ENCODE measurements at regions not wholly inside any gene's neighbourhood (a gene's known extent, or its start where the extent isn't known, plus 50 kb on each side); places are given as distances from the start of the nearest gene placed in this dataset.

- H3K27me3 ChIP-seq (ENCODE audit: insufficient read depth, low read length, poor library complexity, severe bottlenecking): no peaks in the 10 kb centered on the region
- no peak for DNase-seq
- H3K9me3 ChIP-seq (ENCODE audit: low read length): no peaks in the 10 kb centered on the region
- no peaks in the 10 kb centered on the region for H3K36me3 ChIP-seq (ENCODE audit: insufficient read depth, low read length)
- CTCF ChIA-PET: interaction anchor here (1.2 to 1.4 kb wide), 2 partner anchors 19 to 28 kb away, joined by 3 read pairs; no protein-coding TSS in a partner anchor
- Mint-ChIP-seq H3K27me3 (peaks cover 5 to 15% of the 10 kb centered on the region in 2 donors), H3K4me1 (no peaks in the 10 kb centered on the region), H3K27ac (peak overlapping the region in 1 of 8 donors; percentile 8), H3K36me3 (no peaks in the 10 kb centered on the region), H3K9me3 (no peaks in the 10 kb centered on the region), H3K4me3 (no peak overlapping the region)
- no peak overlapping the region for H3K27ac ChIP-seq (ENCODE audit: low read depth, low read length)
- POLR2A ChIA-PET: no interaction called here
- no peaks in the 10 kb centered on the region for H3K4me1 ChIP-seq (ENCODE audit: insufficient read depth, low read length)
- H3K4me3 ChIP-seq (ENCODE audit: low read length): no peak overlapping the region
Observed at GRCh38 chr14:34303811-34304210, 158.2 kb downstream of the SPTSSA start.

GRCh38 chr14:34302654-34303053 is 159.4 kb downstream of the SPTSSA start:
- Histone ChIP-seq H3K4me3 (ENCODE audit: low read length) (no peak overlapping the region), H3K27me3 (ENCODE audit: insufficient read depth, low read length, poor library complexity, severe bottlenecking) (no peaks in the 10 kb centered on the region), H3K4me1 (ENCODE audit: insufficient read depth, low read length) (no peaks in the 10 kb centered on the region), H3K36me3 (ENCODE audit: insufficient read depth, low read length) (no peaks in the 10 kb centered on the region), H3K27ac (ENCODE audit: low read depth, low read length) (no peak overlapping the region), H3K9me3 (ENCODE audit: low read length) (no peaks in the 10 kb centered on the region)
- Mint-ChIP-seq H3K36me3 (no peaks in the 10 kb centered on the region), H3K9me3 (no peaks in the 10 kb centered on the region), H3K27ac (no peak overlapping the region), H3K4me3 (no peak overlapping the region), H3K27me3 (peaks cover 8 to 15% of the 10 kb centered on the region in 2 donors), H3K4me1 (no peaks in the 10 kb centered on the region)
- ChIA-PET POLR2A (no interaction called here), CTCF (no interaction called here)
- DNase-seq: no peak

GRCh38 chr14:34300882-34301734 is 160.9 kb downstream of the SPTSSA start:
- Histone ChIP-seq H3K27ac (ENCODE audit: low read depth, low read length) (no peak overlapping the region), H3K4me3 (ENCODE audit: low read length) (no peak overlapping the region), H3K4me1 (ENCODE audit: insufficient read depth, low read length) (no peaks in the 10 kb centered on the region), H3K27me3 (ENCODE audit: insufficient read depth, low read length, poor library complexity, severe bottlenecking) (no peaks in the 10 kb centered on the region), H3K36me3 (ENCODE audit: insufficient read depth, low read length) (no peaks in the 10 kb centered on the region), H3K9me3 (ENCODE audit: low read length) (no peaks in the 10 kb centered on the region)
- H3K4me1 Mint-ChIP-seq: no peaks in the 10 kb centered on the region
- no peaks in the 10 kb centered on the region for H3K9me3 Mint-ChIP-seq
- no peak overlapping the region for H3K27ac Mint-ChIP-seq
- H3K4me3 Mint-ChIP-seq: no peak overlapping the region
- DNase-seq: no peak
- H3K36me3 Mint-ChIP-seq: no peaks in the 10 kb centered on the region
- H3K27me3 Mint-ChIP-seq: peaks cover 9 to 15% of the 10 kb centered on the region in 2 donors
- ChIA-PET POLR2A (no interaction called here), CTCF (interaction anchor here (1.5 kb wide), 1 partner anchor 31 kb away, joined by 3 read pairs; no protein-coding TSS in a partner anchor)

DNA sequence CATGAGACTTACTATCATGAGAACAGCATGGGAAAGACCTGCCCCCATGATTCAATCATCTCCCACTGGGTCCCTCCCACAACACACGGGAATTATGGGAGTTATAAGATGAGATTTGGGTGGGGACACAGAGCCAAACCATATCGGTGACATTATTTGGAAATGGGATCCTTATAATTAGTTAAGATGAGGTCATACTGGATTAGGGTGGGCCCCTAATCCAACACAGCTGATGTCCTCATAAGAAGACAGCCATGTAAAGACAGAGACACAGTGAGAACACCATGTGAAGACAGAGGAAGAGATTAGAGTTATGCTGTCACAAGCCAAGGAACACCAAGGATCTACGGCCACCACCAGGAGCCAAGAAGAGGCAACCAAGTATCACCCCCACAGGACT is 161.7 kb downstream of the SPTSSA start:
- no peaks in the 10 kb centered on the region for H3K4me1 Mint-ChIP-seq
- CTCF ChIA-PET: interaction anchor here (1.5 kb wide), 1 partner anchor 31 kb away, joined by 3 read pairs; no protein-coding TSS in a partner anchor
- Histone ChIP-seq H3K27me3 (ENCODE audit: insufficient read depth, low read length, poor library complexity, severe bottlenecking) (no peaks in the 10 kb centered on the region), H3K9me3 (ENCODE audit: low read length) (no peaks in the 10 kb centered on the region), H3K4me1 (ENCODE audit: insufficient read depth, low read length) (no peaks in the 10 kb centered on the region), H3K36me3 (ENCODE audit: insufficient read depth, low read length) (no peaks in the 10 kb centered on the region), H3K4me3 (ENCODE audit: low read length) (no peak overlapping the region), H3K27ac (ENCODE audit: low read depth, low read length) (no peak overlapping the region)
- H3K36me3 Mint-ChIP-seq: no peaks in the 10 kb centered on the region
- H3K9me3 Mint-ChIP-seq: no peaks in the 10 kb centered on the region
- H3K27me3 Mint-ChIP-seq: peaks cover 9 to 10% of the 10 kb centered on the region in 2 donors
- DNase-seq: no peak
- H3K4me3 Mint-ChIP-seq: no peak overlapping the region
- POLR2A ChIA-PET: no interaction called here
- no peak overlapping the region for H3K27ac Mint-ChIP-seq

- Mint-ChIP-seq H3K27ac (no peak overlapping the region), H3K27me3 (peaks cover 4 to 6% of the 10 kb centered on the region in 2 donors), H3K4me1 (no peaks in the 10 kb centered on the region), H3K9me3 (no peaks in the 10 kb centered on the region), H3K4me3 (no peak overlapping the region), H3K36me3 (no peaks in the 10 kb centered on the region)
- DNase-seq: no peak
- Histone ChIP-seq H3K27ac (ENCODE audit: low read depth, low read length) (no peak overlapping the region), H3K27me3 (ENCODE audit: insufficient read depth, low read length, poor library complexity, severe bottlenecking) (no peaks in the 10 kb centered on the region), H3K4me3 (ENCODE audit: low read length) (no peak overlapping the region), H3K4me1 (ENCODE audit: insufficient read depth, low read length) (no peaks in the 10 kb centered on the region), H3K9me3 (ENCODE audit: low read length) (no peaks in the 10 kb centered on the region), H3K36me3 (ENCODE audit: insufficient read depth, low read length) (no peaks in the 10 kb centered on the region)
- CTCF ChIA-PET: no interaction called here
- POLR2A ChIA-PET: no interaction called here
Observed at GRCh38 chr14:34299360-34299759, 162.7 kb downstream of the SPTSSA start.

- peaks cover 8 to 9% of the 10 kb centered on the region in 2 donors for H3K27me3 Mint-ChIP-seq
- H3K27ac ChIP-seq (ENCODE audit: low read depth, low read length): no peak overlapping the region
- no peak overlapping the region for H3K4me3 Mint-ChIP-seq
- H3K4me1 Mint-ChIP-seq: no peaks in the 10 kb centered on the region
- H3K36me3 ChIP-seq (ENCODE audit: insufficient read depth, low read length): no peaks in the 10 kb centered on the region
- no peaks in the 10 kb centered on the region for H3K9me3 Mint-ChIP-seq
- H3K9me3 ChIP-seq (ENCODE audit: low read length): no peaks in the 10 kb centered on the region
- POLR2A ChIA-PET: no interaction called here
- CTCF ChIA-PET: no interaction called here
- no peak overlapping the region for H3K27ac Mint-ChIP-seq
- no peaks in the 10 kb centered on the region for H3K4me1 ChIP-seq (ENCODE audit: insufficient read depth, low read length)
- H3K36me3 Mint-ChIP-seq: no peaks in the 10 kb centered on the region
- H3K4me3 ChIP-seq (ENCODE audit: low read length): no peak overlapping the region
- no peaks in the 10 kb centered on the region for H3K27me3 ChIP-seq (ENCODE audit: insufficient read depth, low read length, poor library complexity, severe bottlenecking)
- DNase-seq: no peak
Observed at GRCh38 chr14:34297786-34298520, 164.1 kb downstream of the SPTSSA start.

GRCh38 chr14:34283590-34283989 is 178.4 kb downstream of the SPTSSA start:
- POLR2A ChIA-PET: no interaction called here
- H3K36me3 Mint-ChIP-seq: no peaks in the 10 kb centered on the region

GRCh38 chr14:34277191-34277590 is 184.8 kb downstream of the SPTSSA start:
- H3K4me3 ChIP-seq (ENCODE audit: low read length): no peak overlapping the region
- no peak overlapping the region for H3K27ac ChIP-seq (ENCODE audit: low read depth, low read length)
- no peak for DNase-seq
- H3K9me3 ChIP-seq (ENCODE audit: low read length): no peaks in the 10 kb centered on the region
- no peaks in the 10 kb centered on the region for H3K4me1 Mint-ChIP-seq
- peaks cover 0 to 2% (median 0%) of the 10 kb centered on the region in 5 donors for H3K9me3 Mint-ChIP-seq
- no peaks in the 10 kb centered on the region for H3K27me3 ChIP-seq (ENCODE audit: insufficient read depth, low read length, poor library complexity, severe bottlenecking)
- H3K4me1 ChIP-seq (ENCODE audit: insufficient read depth, low read length): no peaks in the 10 kb centered on the region
- ChIA-PET POLR2A (no interaction called here), CTCF (no interaction called here)
- H3K27me3 Mint-ChIP-seq: peaks cover 6% of the 10 kb centered on the region in 2 donors
- no peak overlapping the region for H3K4me3 Mint-ChIP-seq
- H3K36me3 ChIP-seq (ENCODE audit: insufficient read depth, low read length): no peaks in the 10 kb centered on the region
- no peaks in the 10 kb centered on the region for H3K36me3 Mint-ChIP-seq
- no peak overlapping the region for H3K27ac Mint-ChIP-seq

More at GRCh38 chr14:34283590-34283989, 178.4 kb downstream of the SPTSSA start:
- no peak for DNase-seq
- no peaks in the 10 kb centered on the region for H3K4me1 ChIP-seq (ENCODE audit: insufficient read depth, low read length)
- no peaks in the 10 kb centered on the region for H3K27me3 ChIP-seq (ENCODE audit: insufficient read depth, low read length, poor library complexity, severe bottlenecking)
- no peak overlapping the region for H3K27ac Mint-ChIP-seq
- H3K9me3 ChIP-seq (ENCODE audit: low read length): no peaks in the 10 kb centered on the region
- no peaks in the 10 kb centered on the region for H3K27me3 Mint-ChIP-seq
- no peaks in the 10 kb centered on the region for H3K9me3 Mint-ChIP-seq
- no peak overlapping the region for H3K27ac ChIP-seq (ENCODE audit: low read depth, low read length)
- H3K4me3 Mint-ChIP-seq: no peak overlapping the region
- no peak overlapping the region for H3K4me3 ChIP-seq (ENCODE audit: low read length)
- no peaks in the 10 kb centered on the region for H3K4me1 Mint-ChIP-seq
- no peaks in the 10 kb centered on the region for H3K36me3 ChIP-seq (ENCODE audit: insufficient read depth, low read length)
- CTCF ChIA-PET: no interaction called here

All from CD8-positive, alpha-beta memory T cell (primary cell).